ENCODE measurements at regions not wholly inside any gene's neighbourhood (a gene's known extent, or its start where the extent isn't known, plus 50 kb on each side); places are given as distances from the start of the nearest gene placed in this dataset.

DNA sequence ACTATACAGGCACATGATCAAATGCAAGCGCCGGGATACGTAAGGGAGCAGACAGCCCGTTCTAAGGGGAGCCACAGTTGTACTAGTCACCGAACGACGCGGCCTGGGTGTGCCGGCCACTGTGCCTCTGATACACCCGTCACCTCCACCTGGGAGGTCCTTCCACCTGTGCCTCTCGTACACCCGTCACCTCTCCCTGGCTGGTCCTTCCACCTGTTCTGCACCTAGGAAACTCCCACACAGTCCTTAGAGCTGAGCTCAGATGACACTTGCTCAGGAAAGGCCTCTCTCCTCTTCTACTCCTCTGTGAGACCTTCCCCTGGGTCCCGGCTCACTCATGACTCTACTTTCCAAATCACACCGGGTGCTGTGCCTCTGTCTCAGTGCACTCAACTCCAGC, 245.0 kb downstream of the TTLL2 start:
- no peak for DNase-seq

- no peak for DNase-seq
Observed at GRCh38 chr6:167570460-167571400, 245.8 kb downstream of the TTLL2 start.

- DNase-seq: no peak
Observed at GRCh38 chr6:167571550-167571949, 246.7 kb downstream of the TTLL2 start.

- DNase-seq: no peak
Observed at GRCh38 chr6:167572106-167572505, 247.2 kb downstream of the TTLL2 start.

DNA sequence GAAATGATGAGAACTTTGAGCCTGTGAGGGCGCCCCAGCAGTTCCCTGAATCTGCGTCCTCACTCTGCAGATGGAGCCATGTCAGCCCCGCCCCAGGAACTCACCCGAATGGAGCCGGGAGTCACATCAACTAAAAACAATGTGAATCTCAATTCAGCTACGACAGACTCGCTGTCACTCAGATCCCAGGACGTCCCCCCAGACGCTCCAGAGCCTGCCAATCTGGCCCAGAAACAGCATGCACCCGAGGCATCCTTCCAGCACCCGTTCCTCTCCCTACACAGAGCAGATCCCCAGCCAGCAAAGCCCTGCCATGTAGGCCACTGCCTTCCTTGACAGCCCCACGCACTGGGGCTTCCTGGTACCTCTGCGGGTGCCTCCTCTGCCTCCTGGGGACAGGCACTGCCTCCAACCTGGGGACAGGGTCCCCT, 248.0 kb downstream of the TTLL2 start:
- DNase-seq: no peak

DNA sequence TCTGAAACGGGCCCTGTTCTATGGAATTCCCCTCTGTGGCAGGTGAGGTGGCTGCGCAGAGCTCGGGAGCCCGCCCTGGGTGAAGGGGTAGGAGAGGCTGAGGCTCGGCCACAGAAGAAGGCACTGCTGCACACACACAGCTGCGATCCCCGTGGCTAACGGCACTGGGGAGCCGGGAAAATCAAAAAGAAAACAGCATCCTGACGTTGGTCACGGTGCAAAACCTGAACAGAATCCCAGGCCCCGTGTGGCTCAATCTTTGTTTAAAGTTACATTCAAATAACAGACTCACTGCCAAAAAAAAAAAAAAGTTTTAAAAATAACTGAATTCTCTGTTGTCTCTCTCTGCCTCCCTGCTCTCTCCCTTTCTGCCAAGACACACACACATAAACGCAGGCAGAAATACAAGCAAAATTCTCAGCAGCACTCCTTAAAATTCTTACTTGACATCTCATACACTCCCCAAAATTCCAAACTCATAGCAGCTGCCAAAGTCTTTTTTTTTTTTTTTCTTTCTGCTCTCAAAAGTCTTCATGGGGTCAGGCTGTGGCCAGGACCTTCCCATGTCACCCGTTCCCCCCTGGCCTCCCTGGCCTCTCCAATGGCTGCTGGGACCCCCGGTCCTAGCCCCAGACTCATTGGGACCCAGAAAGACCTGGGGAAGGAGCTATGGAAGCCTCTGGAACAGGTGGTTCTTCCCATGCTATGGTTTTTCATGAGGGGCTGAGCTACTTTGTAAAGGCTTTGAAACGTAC, 248.8 kb downstream of the TTLL2 start:
- DNase-seq: no peak

DNA sequence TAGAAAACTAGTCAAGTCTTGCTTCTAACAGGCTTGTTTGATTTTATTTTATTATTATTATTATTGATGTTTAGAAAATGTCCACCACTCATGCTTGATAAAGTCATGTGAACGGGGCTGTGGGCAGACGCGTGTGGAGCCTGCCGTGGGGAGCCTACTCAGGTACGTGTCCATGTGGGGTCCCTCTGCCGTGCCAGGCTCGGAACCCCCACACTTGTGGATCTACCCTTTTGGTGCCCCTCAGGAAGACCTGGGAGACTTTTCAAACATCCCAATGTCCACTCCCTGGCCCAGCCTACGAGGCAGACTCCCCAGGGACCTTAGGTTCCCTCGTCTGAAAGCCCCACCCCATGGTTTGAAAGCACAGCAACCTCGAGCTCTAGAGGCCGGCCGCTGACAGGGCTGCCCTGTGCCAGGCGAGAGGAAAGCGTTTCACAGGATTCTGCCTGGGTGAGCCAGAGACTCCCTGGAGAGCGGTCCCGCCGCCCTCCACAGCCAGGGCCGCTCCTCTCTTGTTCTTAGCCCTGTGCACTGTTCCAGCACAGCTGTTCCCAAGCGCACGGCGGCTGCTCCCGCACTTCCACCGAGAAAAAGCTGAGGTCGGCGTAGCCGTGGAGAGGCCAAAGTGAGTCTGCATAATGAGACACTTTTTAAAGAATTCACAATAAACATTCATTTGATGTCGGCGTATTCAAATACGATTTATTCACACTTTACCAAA, 249.7 kb downstream of the TTLL2 start:
- DNase-seq: no peak

DNA sequence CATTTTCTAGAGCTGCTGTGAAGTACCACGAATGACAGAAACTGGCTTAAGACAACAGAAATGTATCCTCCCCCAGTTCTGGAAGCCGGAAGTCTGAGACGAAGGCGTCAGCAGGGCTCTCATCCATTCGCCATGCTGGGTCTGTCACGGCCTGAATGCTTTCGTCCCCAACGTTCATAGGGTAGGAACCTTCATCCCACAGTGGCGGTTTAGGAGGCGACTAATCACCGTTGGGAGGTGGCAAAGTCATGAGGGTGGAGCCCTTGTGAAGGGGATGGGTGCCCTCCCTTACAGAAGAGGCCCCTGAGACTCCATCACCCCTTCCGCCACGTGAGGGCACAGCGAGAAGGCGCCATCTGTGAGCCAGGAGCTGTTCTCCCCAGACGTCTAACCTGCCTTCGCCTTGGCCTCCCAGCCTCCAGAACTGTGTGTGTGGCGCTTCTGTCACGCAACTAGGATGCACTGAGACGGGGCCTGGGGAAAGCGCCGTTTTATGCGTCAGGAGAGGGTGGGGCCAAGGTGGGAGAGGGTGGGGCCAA, 250.3 kb downstream of the TTLL2 start:
- DNase-seq: no peak

GRCh38 chr6:167576050-167576741, 250.5 kb upstream of the AFDN start:
- no peak for DNase-seq

DNA sequence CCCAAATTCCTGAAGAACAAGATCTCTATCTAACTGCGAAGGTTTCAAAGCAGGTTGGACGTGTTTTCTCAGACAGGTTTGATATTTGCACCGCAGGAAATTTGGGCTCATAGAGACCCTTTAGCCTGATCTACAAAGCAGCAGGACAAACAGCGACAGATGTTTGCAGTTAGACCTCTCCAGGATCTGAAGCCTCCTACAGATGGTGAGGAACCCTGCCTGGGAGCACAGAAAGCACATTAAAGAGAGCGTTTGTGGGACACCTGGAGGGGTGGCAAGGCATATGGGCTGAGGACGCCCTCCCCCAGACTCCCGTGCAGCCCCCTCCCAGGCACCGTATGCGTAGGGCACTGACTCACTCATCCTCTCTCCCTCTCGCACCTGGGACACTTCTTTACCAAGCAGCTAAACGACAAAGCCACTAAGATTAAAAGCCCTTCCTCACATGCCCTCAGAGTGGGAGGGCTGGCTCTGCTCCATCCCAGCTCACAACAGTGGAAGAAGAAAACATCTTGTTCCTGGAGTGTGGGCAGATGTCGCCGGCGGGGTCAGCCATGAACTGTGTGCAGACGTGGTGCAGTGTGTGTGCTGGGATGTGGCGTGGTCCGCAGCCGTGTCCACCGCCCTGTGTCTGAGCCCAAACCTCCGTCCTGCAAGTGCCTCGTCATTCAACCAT, 249.7 kb upstream of the AFDN start:
- DNase-seq: no peak

- no peak for DNase-seq
Observed at GRCh38 chr6:167577891-167578361, 248.8 kb upstream of the AFDN start.

DNA sequence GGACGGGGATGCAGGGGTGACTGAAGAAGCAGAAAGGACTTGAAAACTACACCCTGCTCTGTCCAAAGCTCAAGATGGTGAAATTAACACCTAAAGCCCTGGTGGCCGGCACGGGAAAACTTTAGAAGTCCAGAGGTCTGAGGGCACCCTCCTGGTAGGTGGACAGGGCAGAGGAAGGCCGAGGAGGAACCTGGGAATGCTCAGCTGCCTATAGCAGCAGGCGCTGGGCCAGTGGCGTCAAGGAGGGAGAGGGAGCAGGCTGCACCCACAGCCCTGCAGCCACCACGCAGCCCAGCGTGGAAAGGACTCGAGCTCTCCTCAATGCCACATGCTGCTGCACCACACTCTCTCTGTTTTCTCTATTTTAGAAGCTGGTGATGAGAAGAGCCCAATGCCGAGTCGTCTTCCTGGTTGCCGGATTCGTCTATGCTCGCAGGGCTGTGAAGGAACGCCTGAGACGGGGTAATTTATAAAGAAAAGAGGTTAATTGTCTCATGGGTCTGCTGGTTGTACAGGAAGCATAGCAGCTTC, 248.3 kb upstream of the AFDN start:
- DNase-seq: no peak

GRCh38 chr6:167579806-167580618, 246.7 kb upstream of the AFDN start:
- no peak for DNase-seq

GRCh38 chr6:167580619-167580911, 246.1 kb upstream of the AFDN start:
- DNase-seq: no peak

GRCh38 chr6:167581637-167582036, 245.1 kb upstream of the AFDN start:
- DNase-seq: no peak

DNA sequence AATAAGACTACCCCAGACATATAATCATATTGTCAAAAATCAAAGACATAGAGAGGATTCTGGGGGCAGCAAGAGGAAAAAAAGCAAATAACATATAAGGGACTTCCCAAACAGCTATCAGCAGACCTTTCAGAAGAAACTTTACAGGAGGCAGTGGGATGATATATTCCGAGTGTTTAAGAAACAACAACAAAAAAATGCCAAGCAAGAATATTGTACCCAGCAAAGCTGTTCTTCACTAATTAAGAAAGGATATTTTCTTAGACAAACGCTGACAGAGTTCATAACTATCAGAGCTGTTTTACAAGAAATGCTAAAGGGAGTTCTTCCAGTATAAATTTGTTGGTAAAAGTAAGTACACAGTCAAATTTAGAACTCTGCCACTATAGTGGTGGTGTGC, 243.3 kb upstream of the AFDN start:
- no peak for DNase-seq

DNA sequence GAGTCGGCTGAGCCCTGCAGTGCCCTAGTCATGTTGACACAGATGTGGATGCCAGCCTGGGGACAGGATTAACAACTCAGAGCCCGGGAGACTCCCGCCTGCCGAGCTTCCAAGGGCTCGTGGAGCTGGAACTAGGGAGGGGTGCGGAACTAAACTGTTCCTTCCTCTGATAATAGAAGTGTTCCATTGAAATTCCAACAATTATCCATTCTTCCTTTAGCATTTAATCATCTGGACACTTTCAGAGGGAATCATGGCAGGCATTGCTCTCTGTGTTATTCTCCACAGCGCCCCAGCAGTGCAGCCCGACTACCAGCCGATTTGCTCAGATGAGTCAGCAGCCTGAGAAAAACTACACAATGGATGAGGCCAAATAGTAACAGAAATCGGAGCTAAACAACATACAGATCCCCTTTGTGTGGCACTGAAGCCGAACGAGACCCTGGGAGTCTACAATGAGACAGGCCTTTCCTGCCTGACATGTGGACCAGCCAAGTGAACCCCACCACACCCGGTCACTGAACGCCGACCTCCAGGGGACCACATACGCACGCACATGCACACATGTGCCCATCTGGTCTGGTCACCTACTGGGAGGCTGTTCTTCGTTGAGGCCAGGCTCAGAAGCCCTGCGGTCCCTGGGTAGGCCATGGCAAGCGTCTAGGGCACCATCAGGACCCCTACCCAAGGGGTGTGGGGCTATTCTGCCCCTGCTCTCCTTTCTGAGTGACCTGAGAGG, 238.4 kb upstream of the AFDN start:
- DNase-seq: no peak

DNA sequence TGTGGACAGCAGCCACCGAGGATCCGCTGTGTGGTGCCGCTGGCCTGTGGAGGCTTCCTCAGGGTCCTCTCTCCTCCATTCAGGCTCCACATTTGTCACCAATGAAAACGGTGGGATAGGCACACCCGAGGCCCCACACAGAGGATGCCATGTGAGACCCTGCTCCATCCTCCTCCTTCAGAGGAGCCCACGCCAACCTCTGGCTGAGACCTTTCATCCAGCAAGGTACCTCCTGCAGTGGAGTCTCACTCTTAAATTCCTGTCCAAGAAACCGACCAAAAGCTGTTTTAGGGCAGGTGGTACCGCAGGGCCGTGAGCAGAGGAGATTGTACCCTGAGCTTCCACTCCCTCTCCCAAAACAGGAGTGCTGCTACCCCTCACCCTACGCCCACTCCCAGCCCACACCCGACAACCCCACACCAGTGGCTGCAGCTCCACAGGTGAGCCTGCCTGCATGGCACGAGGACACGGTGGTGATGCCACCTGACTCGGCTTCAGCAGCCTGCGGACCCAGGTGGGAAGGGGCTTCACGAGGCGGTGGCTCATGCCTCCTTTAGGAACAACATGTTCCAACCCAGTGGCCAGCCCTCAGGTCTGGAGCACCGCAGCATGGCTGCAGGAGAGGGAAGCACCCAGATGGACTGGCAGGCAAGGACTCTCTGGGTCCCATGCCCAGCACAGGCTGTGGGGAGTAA, 237.6 kb upstream of the AFDN start:
- no peak for DNase-seq

DNA sequence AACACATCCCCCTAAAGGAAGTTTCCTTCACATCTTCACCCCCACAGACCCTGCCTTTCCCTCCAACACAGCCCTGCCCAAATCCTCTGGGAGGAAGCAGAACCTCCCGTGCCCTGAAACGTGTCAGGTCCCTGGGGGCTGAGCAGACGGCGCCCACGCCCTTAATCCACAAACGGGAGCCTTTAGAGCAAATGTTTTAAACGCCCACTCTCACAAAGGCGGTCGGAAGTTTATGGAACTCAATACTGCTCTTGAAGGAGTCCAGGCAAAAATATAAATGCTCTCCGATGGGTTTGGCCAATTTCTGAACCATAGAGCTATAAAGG, 237.1 kb upstream of the AFDN start:
- DNase-seq: no peak

- DNase-seq: no peak
Observed at GRCh38 chr6:167590193-167590592, 236.5 kb upstream of the AFDN start.
